ENCODE measurements at regions not wholly inside any gene's neighbourhood (a gene's known extent, or its start where the extent isn't known, plus 50 kb on each side); places are given as distances from the start of the nearest gene placed in this dataset.

GRCh38 chrX:109943740-109944092, 59.2 kb upstream of the TMEM164 start:
- TF ChIP-seq, protein P1, sequence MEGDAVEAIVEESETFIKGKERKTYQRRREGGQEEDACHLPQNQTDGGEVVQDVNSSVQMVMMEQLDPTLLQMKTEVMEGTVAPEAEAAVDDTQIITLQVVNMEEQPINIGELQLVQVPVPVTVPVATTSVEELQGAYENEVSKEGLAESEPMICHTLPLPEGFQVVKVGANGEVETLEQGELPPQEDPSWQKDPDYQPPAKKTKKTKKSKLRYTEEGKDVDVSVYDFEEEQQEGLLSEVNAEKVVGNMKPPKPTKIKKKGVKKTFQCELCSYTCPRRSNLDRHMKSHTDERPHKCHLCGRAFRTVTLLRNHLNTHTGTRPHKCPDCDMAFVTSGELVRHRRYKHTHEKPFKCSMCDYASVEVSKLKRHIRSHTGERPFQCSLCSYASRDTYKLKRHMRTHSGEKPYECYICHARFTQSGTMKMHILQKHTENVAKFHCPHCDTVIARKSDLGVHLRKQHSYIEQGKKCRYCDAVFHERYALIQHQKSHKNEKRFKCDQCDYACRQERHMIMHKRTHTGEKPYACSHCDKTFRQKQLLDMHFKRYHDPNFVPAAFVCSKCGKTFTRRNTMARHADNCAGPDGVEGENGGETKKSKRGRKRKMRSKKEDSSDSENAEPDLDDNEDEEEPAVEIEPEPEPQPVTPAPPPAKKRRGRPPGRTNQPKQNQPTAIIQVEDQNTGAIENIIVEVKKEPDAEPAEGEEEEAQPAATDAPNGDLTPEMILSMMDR (IDR thresholded peaks at IDR 0.05) = no peak
- TF ChIP-seq POLR2A (IDR thresholded peaks at IDR 0.05) (no peak), EP300 (IDR thresholded peaks at IDR 0.05) (no peak)

Data from ovary (tissue), 3 donors.